Duodenal mucosa (tissue), 2 donors: ENCODE measurements at regions not wholly inside any gene's neighbourhood (a gene's known extent, or its start where the extent isn't known, plus 50 kb on each side); places are given as distances from the start of the nearest gene placed in this dataset.

Experiments used
- H3K27ac ChIP-seq: one replicate; pipeline ENCODE4 v1.7.0; 2013; ENCODE audit warnings: low read depth, low read length
- H3K27me3 ChIP-seq, 2 donors: one replicate each; pipeline ENCODE4 v1.7.0; 2013; ENCODE audit warnings: low read length in 2 of 2, control low read depth in 1 of 2; ENCODE audit not compliant: insufficient read depth in 2 of 2, control insufficient read depth in 1 of 2
- H3K36me3 ChIP-seq, 2 donors: one replicate each; pipeline ENCODE4 v1.7.0; 2013; ENCODE audit warnings: low read length in 2 of 2, control low read depth in 1 of 2; ENCODE audit not compliant: insufficient read depth in 2 of 2, control insufficient read depth in 1 of 2
- H3K4me1 ChIP-seq, 2 donors: one replicate each; pipeline ENCODE4 v1.7.0; 2013; ENCODE audit warnings: low read length in 2 of 2, control low read depth in 1 of 2; ENCODE audit not compliant: insufficient read depth in 2 of 2, control insufficient read depth in 1 of 2
- H3K4me3 ChIP-seq, 2 donors: one replicate each; pipeline ENCODE4 v1.7.0; 2013; ENCODE audit warnings: low read length in 2 of 2, low read depth in 1 of 2
- H3K9ac ChIP-seq, 2 donors: one replicate each; pipeline ENCODE4 v1.7.0; 2013; ENCODE audit warnings: low read length in 2 of 2, low read depth in 1 of 2
- H3K9me3 ChIP-seq, 2 donors: one replicate each; pipeline ENCODE4 v1.7.0; 2013; ENCODE audit warnings: low read length in 2 of 2, control low read depth in 1 of 2; ENCODE audit not compliant: control insufficient read depth in 1 of 2

DNA sequence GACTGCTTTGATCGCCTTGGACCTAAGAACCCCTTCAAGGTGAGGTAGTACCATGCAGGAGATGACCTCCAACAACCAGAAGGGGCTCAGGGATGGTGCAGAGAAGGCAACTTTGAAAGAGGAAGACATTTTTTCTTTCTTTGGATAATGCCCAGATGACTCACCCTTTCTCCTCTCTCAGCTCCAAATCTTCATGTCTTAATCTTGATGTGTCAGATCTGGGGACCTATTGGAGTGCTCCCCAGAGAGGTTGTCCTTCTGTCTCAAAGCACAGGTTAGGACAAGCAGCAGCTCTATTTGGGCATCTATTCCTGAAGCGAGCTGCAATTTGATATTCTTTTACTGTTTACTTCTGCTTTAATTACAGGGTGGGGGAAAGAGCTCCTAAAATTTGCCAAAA, 229.9 kb upstream of the MAP3K1 start:
- H3K27ac ChIP-seq: no peak overlapping the region
- no peaks in the 10 kb centered on the region for H3K9me3 ChIP-seq
- no peak overlapping the region for H3K9ac ChIP-seq
- peaks cover 0 to 30% of the 10 kb centered on the region in 2 donors for H3K4me1 ChIP-seq
- no peaks in the 10 kb centered on the region for H3K27me3 ChIP-seq
- no peak overlapping the region for H3K4me3 ChIP-seq
- H3K36me3 ChIP-seq: no peaks in the 10 kb centered on the region

DNA sequence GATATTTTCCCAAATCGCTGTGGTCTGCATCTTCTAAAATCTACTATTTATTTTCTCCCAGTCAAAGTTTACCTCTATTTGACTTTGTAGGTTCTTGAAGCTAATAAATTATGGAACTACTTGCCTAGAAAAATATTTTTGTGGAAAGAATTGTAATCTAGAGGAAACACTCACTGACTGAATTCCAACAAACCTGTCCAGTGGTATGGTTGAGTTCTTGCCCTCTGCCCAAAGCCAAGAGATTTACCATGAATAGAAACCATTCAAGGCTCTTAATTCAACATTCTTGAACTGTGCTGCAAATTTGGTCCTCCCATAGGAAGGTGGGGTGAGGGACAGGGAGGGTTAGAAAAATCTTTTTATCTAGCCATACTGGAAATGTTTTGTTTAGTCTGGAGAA, 233.9 kb upstream of the MAP3K1 start:
- no peaks in the 10 kb centered on the region for H3K9me3 ChIP-seq
- H3K27me3 ChIP-seq: no peaks in the 10 kb centered on the region
- H3K36me3 ChIP-seq: no peaks in the 10 kb centered on the region
- no peak overlapping the region for H3K4me3 ChIP-seq
- no peak overlapping the region for H3K9ac ChIP-seq
- no peak overlapping the region for H3K27ac ChIP-seq
- H3K4me1 ChIP-seq: peaks cover 0 to 10% of the 10 kb centered on the region in 2 donors

DNA sequence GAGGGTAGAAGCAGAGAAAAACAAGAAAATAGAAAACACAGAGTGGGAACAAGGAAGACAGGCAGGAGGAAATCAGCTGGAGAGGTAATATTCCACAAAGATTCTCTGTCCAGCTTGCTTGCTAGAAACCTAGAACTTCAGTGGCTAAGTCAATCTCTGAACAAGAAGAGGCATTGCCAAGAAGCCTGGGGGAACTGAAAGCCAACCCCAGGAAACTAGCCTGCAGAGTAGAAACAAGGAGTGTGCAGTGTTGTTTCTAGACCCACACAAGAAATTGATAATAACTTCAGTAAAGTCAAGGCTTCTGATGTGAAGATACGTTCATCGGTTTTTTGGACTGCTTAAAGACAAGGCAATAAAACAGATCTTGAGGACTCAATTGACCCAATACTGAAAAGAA, 234.5 kb upstream of the MAP3K1 start:
- no peak overlapping the region for H3K9ac ChIP-seq

DNA sequence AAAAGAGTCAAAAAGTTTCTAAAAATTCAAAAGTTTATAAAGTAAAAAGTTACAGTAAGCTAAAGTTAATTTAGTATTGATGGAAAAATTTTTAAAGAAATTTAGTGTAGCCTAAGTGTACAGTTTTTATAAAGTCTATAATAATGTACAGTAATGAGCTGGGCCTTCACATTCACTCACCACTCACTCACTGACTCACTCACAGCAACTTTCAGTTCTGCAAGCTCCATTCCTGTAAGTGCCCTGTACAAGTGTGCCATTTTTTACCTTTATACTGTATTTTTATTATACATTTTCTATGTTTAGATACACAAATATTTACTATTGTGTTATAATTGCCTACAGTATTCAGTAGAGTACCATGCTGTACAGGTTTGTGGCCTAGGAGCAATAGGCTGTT, 239.5 kb upstream of the MAP3K1 start:
- Histone ChIP-seq H3K4me1 (no peaks in the 10 kb centered on the region), H3K4me3 (no peak overlapping the region), H3K27ac (no peak overlapping the region), H3K9ac (no peak overlapping the region), H3K9me3 (peaks cover 2 to 4% of the 10 kb centered on the region in 2 donors), H3K36me3 (no peaks in the 10 kb centered on the region), H3K27me3 (no peaks in the 10 kb centered on the region)

More for the DNA sequence above, 234.5 kb upstream of the MAP3K1 start:
- Histone ChIP-seq H3K27me3 (no peaks in the 10 kb centered on the region), H3K4me3 (no peak overlapping the region), H3K27ac (no peak overlapping the region), H3K4me1 (peaks cover 0 to 6% of the 10 kb centered on the region in 2 donors), H3K36me3 (no peaks in the 10 kb centered on the region), H3K9me3 (no peaks in the 10 kb centered on the region)

DNA sequence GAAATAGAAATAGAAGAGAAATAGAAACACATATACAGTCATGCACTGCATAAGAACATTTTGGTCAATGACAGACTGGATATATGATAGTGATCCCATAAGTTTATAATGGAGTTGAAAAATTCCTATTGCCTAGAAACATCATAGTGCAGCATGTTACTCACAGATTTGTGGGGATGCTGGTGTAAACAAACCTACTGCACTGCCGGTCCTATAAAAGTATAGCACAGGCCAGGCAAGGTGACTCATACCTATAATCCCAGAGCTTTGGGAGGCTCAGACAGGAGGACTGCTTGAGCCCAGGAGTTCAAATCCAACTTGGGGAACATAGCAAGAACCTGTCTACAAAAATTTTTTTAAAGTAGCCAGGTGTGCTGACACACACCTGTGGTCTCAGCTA, 240.6 kb upstream of the MAP3K1 start:
- Histone ChIP-seq H3K4me1 (no peaks in the 10 kb centered on the region), H3K27me3 (no peaks in the 10 kb centered on the region), H3K4me3 (no peak overlapping the region), H3K36me3 (no peaks in the 10 kb centered on the region), H3K9ac (no peak overlapping the region), H3K9me3 (peaks cover 2 to 4% of the 10 kb centered on the region in 2 donors), H3K27ac (no peak overlapping the region)

DNA sequence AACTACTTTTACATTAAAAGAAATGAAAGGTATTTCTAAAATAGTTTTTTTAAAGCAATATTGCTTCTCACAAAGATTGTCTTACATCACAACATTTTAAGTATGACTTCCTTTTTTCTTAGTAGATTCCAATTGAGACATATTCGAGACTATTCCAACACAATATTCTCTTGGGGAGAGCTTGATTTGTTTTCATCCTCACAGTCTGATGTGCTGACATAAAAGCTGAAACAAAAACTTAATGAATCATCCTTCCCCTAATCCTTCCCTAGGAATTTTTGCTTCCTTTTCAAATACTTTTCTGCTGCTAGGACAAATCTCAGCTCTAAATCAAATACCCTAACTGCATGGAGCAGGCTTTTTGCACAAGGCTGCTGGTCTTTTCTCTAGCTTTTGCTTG, 245.8 kb upstream of the MAP3K1 start:
- Histone ChIP-seq H3K27me3 (no peaks in the 10 kb centered on the region), H3K36me3 (no peaks in the 10 kb centered on the region), H3K27ac (no peak overlapping the region), H3K9ac (no peak overlapping the region), H3K9me3 (peaks cover 2 to 4% of the 10 kb centered on the region in 2 donors), H3K4me1 (peaks cover 4 to 7% of the 10 kb centered on the region in 2 donors), H3K4me3 (no peak overlapping the region)

DNA sequence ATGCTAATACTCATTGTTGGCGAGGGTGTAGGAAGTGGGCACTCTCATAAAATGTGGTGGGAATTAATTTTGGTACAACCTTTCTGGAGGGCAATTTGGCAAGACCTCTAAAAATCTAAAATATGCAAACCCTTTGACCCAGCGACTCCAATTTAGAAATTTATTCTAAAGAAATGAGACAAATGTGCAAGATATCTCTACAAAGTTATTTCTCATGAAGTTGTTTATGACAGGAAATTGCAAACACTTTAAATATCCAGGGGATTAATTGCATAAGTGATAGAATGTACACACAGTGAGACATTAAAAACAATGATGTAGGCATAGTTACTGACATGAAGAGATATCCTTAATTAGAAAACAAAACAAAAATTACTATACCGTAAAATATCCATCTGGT, 246.3 kb upstream of the MAP3K1 start:
- H3K27ac ChIP-seq: no peak overlapping the region
- H3K4me3 ChIP-seq: no peak overlapping the region
- no peak overlapping the region for H3K9ac ChIP-seq
- peaks cover 2 to 4% of the 10 kb centered on the region in 2 donors for H3K9me3 ChIP-seq
- no peaks in the 10 kb centered on the region for H3K36me3 ChIP-seq
- peaks cover 4 to 7% of the 10 kb centered on the region in 2 donors for H3K4me1 ChIP-seq
- H3K27me3 ChIP-seq: no peaks in the 10 kb centered on the region

DNA sequence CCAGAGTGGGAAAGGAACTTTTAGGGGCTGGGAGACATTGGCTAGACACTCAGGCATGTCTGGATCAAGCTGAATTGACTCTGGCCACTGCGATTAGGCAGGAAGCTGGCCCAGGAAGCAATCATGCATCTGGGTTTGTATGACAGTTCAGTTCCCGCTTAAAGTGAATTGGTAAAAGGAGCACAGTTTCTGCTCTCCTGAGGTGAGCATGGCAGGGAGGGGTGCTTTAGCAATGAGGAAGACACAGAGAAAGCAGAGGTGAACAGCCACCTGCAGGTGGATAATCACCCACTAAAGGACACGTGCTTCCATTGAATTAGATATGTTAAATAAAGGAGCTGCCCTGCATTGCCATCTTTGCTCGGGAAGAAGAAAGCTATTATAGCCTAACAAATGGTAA, 248.1 kb upstream of the MAP3K1 start:
- H3K27ac ChIP-seq: no peak overlapping the region
- H3K27me3 ChIP-seq: no peaks in the 10 kb centered on the region
- H3K9me3 ChIP-seq: no peaks in the 10 kb centered on the region
- H3K4me3 ChIP-seq: no peak overlapping the region
- H3K4me1 ChIP-seq: peaks cover 4 to 7% of the 10 kb centered on the region in 2 donors
- no peaks in the 10 kb centered on the region for H3K36me3 ChIP-seq
- no peak overlapping the region for H3K9ac ChIP-seq

DNA sequence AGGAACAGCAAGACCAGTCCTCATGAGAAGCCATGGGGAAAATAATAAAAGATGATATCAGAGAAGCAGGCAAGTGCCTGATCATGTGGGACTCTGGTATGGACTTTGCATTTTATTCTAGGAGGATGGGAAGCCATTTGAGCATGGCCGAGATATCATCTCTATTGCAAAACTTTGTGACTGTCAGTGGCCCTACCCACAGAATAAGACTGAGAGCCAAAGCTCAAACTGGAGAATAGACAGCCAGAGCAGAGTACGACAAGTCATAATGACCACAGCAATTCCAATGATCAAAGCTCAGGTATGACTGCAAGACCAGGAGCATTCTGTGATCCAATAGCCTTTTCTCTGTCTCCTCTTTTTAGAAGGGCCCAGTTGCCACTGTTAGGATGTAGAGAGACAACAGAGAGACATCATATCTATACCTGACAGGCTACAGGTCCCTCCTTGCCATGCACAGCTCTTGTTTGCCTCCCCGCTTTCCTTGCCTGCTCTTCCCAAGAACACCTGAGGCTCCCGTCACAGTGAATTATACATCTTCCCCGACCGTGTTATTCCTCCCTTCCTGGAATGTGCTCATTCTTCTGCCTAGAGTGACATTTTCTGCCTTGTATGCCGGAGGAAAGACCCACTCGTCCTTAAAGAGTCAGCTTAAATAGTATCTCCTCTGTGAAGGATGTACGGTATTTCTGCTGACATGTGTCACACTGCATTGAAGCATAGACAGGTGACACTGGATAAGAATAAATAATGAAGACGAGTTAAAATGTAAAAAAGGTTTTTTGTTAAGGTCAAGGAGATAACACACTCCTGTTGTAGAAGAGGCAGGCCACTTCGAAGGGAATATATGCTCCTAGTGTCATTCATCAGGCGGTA, 248.7 kb upstream of the MAP3K1 start:
- Histone ChIP-seq H3K36me3 (no peaks in the 10 kb centered on the region), H3K27ac (no peak overlapping the region), H3K4me3 (no peak overlapping the region), H3K27me3 (no peaks in the 10 kb centered on the region), H3K4me1 (peaks cover 4 to 7% of the 10 kb centered on the region in 2 donors), H3K9me3 (no peaks in the 10 kb centered on the region), H3K9ac (no peak overlapping the region)

DNA sequence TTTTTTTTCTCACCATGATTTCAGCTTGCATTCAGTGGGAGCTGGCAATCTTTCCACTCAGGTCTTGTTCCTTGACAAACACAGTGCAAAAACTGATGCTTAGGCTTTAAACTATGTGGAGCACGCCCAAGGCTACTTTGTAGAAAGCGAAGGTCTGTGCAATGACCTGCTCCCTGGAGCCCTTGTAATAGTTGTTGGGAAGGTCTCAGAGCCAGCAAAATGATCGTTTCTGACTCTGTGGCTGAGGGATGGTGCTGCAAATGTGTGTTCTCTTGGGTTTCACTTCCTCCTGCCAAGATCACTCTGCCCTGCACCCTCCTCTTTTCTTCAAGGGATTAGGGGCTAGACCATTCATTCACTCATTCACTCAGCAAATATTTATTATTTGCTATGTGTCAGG, 249.7 kb upstream of the MAP3K1 start:
- H3K27ac ChIP-seq: no peak overlapping the region

More for the DNA sequence above, 249.7 kb upstream of the MAP3K1 start:
- Histone ChIP-seq H3K9me3 (no peaks in the 10 kb centered on the region), H3K36me3 (no peaks in the 10 kb centered on the region), H3K9ac (no peak overlapping the region), H3K4me1 (peaks cover 4 to 7% of the 10 kb centered on the region in 2 donors), H3K27me3 (no peaks in the 10 kb centered on the region), H3K4me3 (no peak overlapping the region)
